ENCODE measurements at regions not wholly inside any gene's neighbourhood (a gene's known extent, or its start where the extent isn't known, plus 50 kb on each side); places are given as distances from the start of the nearest gene placed in this dataset.
A peak's percentile ranks its signal among the peaks of the same experiment; 100 is the strongest.

DNA sequence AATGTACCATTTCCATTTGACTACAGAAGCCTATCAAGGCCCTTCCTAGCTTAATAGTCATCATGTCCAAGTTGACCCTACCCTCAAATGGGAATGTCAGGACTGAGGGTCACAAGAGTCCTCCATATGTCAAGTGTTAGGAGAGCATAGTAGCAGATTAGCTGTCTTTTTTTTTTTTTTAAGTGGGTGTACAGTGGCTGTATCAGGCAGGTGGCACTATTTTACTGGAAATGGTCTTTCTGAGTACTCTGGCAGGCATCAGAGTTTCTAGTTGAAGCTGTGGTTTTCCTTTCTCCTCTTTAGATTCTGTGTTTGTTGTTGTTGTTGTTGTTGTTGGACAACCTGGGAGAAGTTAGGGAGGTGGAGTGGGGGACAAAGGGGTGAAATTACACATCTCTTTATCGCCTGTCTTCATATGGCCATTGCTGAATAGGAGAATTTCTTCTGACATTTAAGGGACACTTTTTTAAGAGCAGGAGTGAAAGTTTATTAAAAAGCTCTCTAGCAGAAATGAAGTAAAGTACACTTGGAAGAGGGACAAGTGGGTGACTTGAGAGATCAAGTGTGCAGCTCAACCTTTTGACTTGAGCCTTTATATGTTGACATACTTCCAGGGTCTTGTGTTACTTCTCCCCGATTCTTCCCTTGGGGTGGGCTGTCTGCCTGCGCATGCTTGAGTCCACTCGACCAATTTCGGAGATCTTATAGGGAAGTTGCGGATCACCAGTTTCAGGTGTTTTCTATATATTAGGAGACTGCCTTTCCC, 104.1 kb upstream of the FOXP2 start:
- peak; percentile 1 for DNase-seq (ENCODE audit: low read depth)
- peak; percentile 22; the same call in 1 of the 2 replicates for TF ChIP-seq CTCF (conservative IDR thresholded peaks at IDR 0.05; ENCODE audit: low read length)
- no peak overlapping the region for H3K4me3 ChIP-seq (ENCODE audit: low read length)

DNA sequence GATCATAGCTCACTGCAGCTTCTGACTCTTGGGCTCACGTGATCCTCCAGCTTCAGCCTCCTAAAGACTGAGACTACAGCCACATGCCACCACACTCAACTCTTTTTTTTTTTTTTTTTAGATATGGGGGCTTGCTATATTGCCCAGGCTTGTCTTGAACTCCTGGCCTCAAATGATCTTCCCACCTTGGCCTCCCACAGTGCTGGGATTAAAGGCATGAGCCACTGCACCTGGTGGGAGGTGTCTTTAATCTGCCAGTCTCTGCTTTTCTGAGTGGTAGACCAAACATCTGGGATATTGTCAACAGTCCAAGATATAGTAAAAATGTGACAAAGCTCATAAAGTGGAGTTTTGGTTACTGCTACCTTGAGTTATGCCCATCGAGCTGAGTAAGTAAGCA, 104.9 kb upstream of the FOXP2 start:
- no peak overlapping the region for H3K4me3 ChIP-seq (ENCODE audit: low read length)
- DNase-seq (ENCODE audit: low read depth) = no peak
- no peak for TF ChIP-seq CTCF (conservative IDR thresholded peaks at IDR 0.05; ENCODE audit: low read length)

- DNase-seq (ENCODE audit: low read depth) = no peak
- no peak overlapping the region for H3K4me3 ChIP-seq (ENCODE audit: low read length)
- no peak for TF ChIP-seq CTCF (conservative IDR thresholded peaks at IDR 0.05; ENCODE audit: low read length)
These were observed 111.3 kb upstream of the FOXP2 start for GRCh38 chr7:114303301-114303700.

DNA sequence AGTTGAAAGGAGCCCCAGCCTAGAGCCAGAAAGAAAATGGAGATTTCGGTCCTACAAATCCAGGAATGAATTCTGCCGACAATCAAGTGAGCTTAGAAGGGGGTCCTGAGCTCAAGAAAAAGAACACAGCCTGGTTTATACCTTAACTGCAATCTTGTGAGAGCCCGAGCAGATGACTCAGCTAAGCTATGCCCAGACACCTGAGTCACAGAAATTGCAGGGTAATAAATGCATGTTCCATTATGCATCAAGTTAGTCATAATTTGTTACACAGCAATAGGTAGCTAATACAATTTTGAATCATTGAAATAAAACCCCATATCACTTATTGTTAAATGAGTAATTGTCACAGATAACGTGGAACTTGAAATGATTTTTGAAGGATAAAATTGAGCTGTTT, 111.8 kb upstream of the FOXP2 start:
- H3K4me3 ChIP-seq (ENCODE audit: low read length) = no peak overlapping the region
- DNase-seq (ENCODE audit: low read depth) = no peak
- no peak for TF ChIP-seq CTCF (conservative IDR thresholded peaks at IDR 0.05; ENCODE audit: low read length)

DNA sequence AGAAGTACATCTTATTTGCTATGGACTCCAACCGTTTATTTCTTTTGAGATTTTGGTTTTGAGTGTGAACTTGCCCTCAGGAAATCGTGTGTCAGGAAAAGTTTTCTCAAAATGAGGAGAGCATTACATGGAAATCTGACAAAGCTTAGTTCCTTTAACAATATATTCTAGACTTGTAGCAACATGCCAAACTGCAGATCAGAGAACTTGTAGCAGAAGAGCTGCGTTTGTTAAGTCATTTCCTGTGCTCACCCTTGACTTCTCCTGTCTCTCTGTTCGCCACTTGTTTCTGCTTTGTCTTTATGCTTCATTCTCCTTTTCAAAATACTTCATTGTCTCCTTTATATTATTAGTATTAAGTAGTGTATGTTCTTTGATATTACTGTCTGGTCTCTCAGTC, 116.6 kb upstream of the FOXP2 start:
- no peak for TF ChIP-seq CTCF (conservative IDR thresholded peaks at IDR 0.05; ENCODE audit: low read length)
- DNase-seq (ENCODE audit: low read depth) = no peak
- H3K4me3 ChIP-seq (ENCODE audit: low read length) = no peak overlapping the region

GRCh38 chr7:114297121-114297520, 117.5 kb upstream of the FOXP2 start:
- no peak for TF ChIP-seq CTCF (conservative IDR thresholded peaks at IDR 0.05; ENCODE audit: low read length)
- no peak overlapping the region for H3K4me3 ChIP-seq (ENCODE audit: low read length)
- DNase-seq (ENCODE audit: low read depth) = no peak

DNA sequence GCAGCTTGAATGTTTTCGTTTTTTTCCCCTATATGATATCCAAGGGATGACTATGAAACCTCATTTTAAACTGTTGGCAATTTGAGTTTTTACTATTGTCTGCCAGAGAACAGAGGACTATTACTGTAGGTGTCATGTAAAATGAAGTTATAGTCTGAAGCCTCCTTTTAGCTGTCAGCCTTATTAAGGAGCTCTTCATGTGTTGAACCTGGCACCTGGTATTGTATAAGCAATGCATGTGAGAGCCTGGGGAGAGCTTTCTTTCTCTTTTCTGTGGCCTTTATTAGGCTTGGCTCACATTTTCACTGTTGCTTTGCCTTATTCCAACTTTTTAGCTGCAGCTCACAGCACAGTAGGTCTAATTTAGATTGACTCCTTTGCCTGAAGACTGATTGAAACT, 119.1 kb upstream of the FOXP2 start:
- DNase-seq (ENCODE audit: low read depth) = no peak
- no peak for TF ChIP-seq CTCF (conservative IDR thresholded peaks at IDR 0.05; ENCODE audit: low read length)
- H3K4me3 ChIP-seq (ENCODE audit: low read length) = no peak overlapping the region
